ENCODE measurements at regions not wholly inside any gene's neighbourhood (a gene's known extent, or its start where the extent isn't known, plus 50 kb on each side); places are given as distances from the start of the nearest gene placed in this dataset.

DNA sequence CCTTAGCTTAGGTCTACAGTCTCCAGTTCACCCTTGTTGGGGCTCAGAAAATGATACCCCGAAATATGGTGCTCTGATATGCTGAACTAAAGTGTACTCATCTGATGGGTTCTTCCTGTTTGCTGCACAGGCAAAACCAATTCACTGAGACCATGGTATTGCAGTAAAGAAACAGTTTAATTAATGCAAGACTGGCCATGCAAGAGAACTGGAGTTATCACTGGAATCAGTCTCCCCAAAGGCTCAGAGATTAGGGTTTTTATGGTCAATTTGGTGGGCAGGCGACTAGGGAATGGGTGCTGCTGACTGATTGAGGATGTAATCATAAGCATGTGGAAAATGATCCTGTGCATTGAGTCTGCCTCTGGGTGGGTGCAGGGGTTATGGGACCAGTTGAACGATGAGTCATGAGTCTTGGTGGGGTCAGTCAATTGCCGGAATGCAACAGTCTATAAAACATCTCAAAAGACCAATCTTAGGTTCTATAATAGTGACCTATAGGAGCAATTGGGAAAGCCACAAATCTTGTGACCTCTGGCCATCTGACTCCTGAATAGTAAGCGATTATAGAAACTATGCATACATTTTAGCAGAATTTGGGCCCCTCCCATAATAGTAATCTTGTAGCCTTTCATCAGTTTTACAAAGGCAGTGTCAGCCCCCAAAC lies 113.0 kb upstream of the ANKRD55 start:
- TF ChIP-seq POLR2AphosphoS5 (IDR thresholded peaks at IDR 0.05) (no peak), POLR2A (IDR thresholded peaks at IDR 0.05) (no peak)
- TF ChIP-seq, protein P1, sequence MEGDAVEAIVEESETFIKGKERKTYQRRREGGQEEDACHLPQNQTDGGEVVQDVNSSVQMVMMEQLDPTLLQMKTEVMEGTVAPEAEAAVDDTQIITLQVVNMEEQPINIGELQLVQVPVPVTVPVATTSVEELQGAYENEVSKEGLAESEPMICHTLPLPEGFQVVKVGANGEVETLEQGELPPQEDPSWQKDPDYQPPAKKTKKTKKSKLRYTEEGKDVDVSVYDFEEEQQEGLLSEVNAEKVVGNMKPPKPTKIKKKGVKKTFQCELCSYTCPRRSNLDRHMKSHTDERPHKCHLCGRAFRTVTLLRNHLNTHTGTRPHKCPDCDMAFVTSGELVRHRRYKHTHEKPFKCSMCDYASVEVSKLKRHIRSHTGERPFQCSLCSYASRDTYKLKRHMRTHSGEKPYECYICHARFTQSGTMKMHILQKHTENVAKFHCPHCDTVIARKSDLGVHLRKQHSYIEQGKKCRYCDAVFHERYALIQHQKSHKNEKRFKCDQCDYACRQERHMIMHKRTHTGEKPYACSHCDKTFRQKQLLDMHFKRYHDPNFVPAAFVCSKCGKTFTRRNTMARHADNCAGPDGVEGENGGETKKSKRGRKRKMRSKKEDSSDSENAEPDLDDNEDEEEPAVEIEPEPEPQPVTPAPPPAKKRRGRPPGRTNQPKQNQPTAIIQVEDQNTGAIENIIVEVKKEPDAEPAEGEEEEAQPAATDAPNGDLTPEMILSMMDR (IDR thresholded peaks at IDR 0.05): no peak

Measured in stomach (tissue), 4 donors.